Stimulated activated CD4-positive, alpha-beta T cell treated with anti-CD3 and anti-CD28 coated beads, Interleukin-4, amount 100 ng/mL, for 24 hours (primary cell): ENCODE measurements at regions not wholly inside any gene's neighbourhood (a gene's known extent, or its start where the extent isn't known, plus 50 kb on each side); places are given as distances from the start of the nearest gene placed in this dataset.

Experiments used
- DNase-seq: peaks from one replicate; pipeline ENCODE4 v3.0.0-alpha.2; 2020

DNA sequence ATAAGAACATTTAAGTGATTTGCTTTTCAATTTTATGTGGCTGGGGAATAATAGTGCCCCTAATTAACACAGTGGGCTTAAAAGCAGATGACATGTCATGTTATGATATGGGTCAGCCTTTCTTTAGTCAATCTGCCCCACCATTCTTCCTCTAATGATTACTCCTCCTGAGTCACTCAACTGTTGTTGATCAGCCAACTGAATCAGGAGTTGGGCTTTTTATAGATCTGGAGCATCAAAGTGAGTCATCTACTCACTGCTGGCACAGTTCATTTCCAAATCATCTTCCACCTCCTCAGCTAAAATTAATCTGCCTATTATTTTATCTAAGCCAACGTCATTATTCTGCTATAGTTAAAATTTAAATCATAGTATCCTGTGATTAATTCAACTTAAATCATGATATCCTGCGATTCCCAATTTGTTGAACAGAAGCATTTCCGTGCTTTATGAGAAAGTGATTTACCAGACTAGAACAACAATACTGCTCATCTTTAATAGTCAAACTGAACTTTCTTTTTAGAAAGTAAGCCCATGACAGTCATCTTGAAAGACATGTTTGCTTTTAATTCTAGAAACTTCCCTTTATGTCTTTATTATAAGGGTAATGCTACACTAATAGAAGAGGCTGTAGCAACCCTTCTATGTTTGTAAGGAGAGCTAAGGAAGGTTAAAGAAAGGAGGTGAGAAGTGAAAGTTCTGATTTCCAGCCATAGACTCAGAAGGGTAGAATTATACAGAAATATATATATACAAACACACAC is 551.4 kb downstream of the TBC1D4 start:
- DNase-seq = no peak

DNA sequence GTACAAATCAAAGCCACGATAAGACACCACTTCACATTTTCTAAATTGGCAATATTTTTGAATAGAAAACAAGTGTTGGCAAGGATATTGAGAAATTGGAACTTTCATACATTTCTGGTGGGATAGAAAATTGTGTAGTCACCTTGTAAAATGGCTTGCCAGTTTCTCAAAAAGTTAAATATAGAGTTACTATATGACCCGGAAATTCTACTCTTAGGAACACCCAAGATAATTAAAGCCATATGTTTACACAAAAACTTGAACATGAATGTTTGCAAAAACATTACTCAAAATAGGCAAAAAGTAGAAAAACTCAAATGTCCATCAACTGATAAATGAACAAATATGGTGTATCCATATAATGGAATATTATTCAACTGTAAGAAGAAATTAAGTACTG is 552.5 kb downstream of the TBC1D4 start:
- no peak for DNase-seq

DNA sequence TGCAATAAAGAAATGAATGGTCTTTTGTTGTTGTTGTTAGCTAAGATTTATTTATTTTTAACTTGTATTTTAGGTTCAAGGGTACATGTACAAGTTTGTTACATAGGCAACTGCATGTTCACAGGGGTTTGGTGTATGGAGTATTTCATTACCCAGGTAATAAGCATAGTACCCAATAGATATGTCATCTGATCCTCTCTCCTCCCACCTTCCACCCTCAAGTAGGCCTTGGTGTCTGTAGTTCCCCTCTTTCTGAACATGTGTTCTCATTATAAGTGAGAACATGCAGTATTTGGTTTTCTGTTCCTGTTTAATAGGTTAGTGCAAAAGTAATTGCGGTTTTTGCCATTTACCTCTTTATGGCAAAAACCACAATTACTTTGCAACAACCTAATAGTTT is 554.1 kb downstream of the TBC1D4 start:
- no peak for DNase-seq

DNA sequence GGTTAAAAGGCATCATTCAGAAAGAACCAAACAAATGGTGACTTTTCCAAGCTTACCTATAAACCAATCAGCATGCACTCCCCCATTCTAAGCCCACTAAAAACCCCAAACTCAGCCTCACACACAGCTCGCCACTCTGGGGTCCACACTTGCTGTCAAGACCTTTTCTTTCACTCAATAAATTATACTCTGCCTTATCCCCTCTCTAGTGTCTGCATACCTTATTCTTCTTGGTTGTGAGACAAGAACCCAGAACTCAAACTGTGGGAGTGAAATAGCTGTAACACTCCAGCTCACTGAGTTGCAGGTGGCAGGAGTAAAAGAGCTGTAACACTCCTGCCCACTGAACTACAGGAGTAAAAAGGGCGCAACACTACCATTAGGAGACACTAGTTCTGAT is 559.0 kb downstream of the TBC1D4 start:
- no peak for DNase-seq

DNA sequence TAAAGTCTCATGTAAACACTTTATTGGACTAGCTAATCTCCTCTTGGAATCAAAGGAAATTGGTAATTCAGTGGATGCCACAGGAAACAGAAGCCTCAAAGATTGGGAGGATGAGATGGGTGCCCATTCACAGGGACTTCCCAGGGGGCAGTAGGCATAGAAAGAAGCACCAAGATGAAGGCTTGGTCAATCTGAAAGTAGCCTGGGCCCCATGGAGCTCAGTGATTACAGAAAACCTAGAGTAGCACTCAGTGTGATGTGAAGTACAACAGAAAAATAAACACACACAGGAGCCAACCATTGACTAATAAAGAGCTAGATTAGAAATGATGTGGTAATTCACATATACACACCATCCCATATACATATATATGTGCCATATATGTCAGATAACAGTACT is 560.6 kb downstream of the TBC1D4 start:
- no peak for DNase-seq

DNA sequence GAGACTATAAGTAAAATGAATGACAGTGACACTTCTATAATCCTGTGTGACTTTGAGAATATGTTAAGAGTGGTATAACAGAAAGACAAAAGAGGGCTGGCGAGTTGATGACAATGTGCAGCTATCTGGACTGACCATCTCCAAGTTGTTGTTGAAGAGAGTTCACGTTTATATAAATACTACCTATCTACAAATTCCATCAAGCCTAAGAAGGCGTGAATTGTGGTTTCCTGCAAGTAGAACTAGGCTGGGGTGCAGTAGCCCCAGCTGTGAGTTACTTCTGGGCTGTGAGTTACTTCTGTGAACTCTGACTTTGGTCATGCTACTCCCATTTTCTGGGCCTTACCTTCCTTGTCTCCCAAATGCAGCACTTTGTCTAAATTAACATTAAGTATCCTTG is 561.0 kb downstream of the TBC1D4 start:
- DNase-seq = no peak

DNA sequence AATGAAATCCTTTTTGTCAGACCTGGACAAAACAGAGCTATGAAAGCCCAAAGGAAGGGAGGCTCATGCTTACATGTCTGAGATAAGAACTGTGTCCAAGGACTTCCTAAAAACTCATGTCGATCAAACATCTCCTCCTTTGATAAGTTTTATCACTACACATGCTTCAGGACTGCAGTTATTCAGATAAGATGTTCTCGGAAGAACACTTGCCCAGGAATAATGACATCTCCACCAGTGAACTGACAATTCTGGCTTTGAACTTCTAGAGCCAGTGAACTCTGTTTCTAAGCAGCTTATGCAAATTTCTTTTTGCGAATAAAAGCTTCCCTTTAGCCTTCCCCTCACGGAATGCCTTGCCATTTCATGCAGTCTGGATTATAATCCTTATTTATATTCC is 561.6 kb downstream of the TBC1D4 start:
- DNase-seq = no peak

DNA sequence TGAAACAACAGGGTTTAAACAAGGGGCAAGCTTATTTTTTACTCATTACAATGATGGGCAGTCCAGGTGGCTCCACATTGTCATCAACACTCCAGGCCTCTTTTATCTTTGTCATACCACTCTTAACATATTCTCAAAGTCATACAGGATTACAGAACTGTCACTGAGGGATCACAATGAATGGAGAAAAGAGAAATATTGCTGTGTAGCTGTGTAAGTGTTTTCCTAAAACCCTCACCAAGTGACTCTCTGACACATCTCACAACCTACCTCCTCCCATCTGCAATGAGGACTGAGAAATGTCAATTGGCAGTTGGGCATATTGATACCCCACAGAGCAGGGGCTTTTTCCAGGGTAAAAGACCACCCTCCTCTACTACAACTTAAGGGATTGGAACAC is 562.1 kb downstream of the TBC1D4 start:
- DNase-seq = no peak

DNA sequence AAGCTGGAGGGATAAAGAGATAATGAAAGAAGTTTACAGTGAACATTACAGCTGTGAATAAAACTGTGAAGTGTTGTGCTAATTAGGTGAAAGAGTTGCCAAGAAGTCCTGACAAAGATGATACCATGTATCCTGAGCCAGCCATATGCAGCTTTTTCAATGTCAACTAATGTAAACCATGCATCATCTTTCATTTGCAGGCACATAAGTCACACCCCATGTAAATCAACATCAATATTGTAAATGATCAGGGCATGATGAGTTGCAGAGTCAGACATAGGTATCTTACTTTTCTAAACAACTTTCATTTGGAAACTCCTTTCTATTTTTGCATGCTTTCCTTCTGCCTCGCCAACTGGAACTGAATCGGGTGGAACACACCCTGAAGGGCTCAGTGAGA is 569.1 kb downstream of the TBC1D4 start:
- DNase-seq = no peak

DNA sequence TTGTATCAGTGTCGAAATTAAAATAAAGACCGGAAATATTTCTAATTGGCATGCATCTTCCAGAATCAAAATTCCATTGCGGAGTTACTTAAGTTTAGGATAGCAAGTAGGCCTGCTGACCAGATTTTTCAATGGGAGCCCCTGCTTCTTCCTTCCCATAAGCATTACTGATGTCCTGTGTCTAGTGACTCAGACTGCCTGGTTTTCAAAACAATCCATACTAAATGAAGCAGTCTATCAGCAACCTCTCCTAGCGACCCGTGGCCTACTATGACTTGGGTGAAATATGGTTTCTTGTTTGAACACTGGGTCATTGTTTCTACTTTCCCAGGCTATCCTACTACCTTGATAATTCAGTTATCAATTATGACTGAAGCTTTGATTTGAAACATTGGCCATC is 571.6 kb downstream of the TBC1D4 start:
- no peak for DNase-seq

DNA sequence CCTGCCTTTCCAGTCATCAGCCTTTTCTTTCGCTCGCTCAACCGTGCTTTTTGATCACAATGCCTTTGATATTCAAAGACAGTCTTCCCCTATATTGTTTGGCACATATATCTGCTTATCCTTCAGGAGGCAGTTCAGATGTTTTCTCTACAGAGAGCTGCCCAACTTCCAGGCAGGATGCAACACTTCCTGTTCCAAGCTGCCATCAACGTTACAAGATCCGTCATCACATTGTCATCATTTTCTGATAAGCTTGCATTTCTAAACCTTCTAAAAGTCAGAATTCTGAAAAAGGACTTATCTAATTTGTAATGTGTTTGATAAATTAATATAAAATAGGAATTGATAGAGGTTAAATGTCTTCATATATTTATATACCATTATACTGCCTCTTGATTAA is 574.2 kb downstream of the TBC1D4 start:
- DNase-seq = no peak

DNA sequence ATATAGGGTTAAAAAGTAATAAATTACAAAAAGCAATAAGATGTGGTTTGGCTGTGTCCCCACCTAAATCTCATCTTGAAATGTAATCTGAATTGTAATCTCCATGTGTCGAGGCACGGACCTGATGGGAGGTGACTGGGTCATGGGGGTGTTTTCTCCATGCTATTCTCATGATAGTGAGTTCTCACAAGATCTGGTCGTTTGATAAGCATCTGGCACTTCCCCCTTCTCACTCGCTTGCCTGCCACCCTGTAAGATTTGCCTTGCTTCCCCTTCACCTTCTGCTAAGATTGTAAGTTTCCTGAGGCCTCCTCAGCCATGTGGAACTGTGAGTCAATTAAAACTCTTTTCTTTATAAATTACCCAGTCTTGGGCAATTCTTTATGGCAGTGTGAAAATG is 577.4 kb downstream of the TBC1D4 start:
- DNase-seq = no peak

DNA sequence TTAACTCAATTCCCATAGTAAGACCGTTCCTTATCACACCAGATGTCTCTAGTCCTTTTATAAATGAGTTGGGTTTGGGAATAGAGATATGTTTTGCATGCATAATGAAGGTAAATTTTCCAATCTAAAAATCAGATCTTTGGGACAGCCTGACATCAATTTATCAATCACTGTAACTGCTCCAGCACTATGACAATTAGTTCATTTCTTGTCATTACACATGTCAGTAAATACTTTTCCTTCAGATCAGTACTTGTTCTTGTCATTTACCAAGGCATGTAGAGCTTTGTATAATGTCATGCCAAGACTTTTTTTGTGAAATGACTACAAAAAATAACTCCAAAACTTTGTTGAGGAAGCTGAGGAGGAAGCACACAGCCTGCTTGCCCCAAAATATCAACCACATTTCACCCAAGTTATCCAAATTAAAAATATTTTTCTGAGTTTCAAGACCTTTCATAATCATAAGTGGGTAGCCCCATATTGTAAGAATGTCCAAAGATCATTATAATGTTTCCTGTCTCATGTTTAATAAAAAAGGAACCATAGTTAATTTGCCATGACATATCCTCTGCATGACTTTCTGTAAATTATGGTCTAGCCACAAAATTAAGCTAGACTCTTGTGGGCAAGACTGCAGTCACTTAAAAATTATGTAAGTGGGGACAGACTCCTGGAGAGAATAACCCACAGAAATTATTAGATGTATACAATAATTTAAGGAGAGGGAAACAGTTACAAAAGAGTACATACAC is 586.8 kb downstream of the TBC1D4 start:
- DNase-seq = no peak

DNA sequence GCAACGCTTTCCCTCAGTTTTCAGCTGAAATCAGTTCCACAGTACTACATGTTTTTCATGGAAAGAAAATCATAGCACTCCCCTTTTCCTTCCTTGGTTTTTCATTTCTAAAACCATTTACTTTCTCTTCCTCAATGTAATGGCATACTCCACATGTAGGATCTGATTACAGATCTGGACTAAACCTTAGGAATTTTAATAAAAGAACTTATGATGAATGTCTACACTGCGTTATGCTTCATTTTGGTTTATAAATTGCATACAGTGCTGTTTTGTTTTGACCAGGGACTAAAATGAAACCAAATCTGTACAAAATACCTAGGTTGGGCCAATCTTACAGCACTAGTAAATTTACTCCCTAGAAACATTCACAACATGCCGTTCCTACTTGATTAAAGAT is 589.9 kb downstream of the TBC1D4 start:
- DNase-seq = no peak

DNA sequence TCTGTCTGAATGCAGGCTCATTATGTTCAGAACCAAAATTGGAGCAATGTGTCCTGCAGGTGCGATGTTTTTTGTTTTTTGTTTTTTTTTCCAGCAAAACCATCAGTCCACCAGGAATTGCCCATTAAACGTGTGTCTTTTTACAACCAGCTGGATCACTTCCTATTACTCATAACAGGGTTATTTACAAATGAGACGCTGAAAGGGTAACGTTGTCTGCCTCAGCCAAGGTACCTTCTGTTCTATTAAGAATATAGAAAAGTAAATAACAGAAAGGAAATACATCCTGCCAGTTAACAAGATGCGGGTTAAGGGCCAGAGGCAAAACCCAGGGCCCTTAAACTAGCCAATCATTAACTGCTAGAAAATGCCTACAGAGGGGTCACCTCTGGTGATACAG is 590.4 kb downstream of the TBC1D4 start:
- no peak for DNase-seq

DNA sequence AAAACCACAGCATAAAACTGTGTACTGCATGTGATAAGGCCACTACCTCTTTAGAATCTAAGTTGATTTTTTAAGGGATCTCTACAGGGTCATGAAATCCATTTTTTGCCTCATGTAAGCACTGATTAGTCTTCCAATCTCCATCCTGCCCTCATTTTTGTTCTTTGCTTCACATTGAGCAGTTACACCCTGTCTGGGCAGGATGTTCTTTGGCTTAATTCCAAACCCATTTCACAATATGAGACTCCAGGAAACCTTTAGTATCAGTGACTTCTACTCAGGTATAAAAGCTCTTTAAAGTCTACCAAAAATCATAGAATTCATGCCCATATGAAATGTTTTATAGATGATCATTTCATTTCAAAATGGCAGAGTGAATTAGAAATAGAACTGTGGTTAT is 592.6 kb downstream of the TBC1D4 start:
- no peak for DNase-seq

DNA sequence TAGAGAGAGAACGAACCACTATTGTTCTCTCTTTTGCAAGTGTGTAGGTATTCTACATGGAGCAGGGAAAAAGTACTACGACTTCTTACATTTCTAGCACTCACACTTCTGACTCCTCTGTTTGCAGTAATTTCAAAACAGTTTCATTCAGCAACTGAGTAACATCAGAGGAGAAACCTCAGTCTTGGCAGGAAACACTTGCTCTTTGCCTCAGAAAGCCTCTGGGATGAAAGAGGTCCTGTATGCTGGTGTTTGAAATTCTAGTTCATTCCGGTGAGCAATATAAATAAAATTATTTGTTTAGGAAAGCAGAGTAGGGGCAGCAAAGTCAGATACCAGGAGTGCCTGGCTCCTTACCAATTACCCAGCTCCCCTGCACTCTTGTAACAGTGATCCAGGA is 595.5 kb downstream of the TBC1D4 start:
- no peak for DNase-seq

DNA sequence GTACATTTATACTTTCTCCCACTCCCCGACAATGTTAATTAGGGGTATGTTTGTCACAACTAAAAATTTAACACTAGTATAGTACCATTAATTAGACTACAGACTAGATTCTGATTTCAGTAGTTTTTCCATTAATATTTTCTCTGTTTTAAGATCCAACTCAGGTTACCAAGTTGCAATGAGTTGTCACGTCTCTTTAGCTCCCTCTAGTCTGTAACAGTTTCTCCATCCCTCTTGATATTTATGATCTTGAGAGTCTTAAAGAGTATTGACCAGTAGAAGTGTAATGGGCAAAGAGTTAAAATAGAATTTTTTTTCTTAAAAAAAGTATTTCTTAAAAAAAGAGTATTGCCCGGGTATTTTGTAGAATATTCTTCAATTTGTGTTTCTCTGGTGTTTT is 598.1 kb downstream of the TBC1D4 start:
- DNase-seq = no peak

DNA sequence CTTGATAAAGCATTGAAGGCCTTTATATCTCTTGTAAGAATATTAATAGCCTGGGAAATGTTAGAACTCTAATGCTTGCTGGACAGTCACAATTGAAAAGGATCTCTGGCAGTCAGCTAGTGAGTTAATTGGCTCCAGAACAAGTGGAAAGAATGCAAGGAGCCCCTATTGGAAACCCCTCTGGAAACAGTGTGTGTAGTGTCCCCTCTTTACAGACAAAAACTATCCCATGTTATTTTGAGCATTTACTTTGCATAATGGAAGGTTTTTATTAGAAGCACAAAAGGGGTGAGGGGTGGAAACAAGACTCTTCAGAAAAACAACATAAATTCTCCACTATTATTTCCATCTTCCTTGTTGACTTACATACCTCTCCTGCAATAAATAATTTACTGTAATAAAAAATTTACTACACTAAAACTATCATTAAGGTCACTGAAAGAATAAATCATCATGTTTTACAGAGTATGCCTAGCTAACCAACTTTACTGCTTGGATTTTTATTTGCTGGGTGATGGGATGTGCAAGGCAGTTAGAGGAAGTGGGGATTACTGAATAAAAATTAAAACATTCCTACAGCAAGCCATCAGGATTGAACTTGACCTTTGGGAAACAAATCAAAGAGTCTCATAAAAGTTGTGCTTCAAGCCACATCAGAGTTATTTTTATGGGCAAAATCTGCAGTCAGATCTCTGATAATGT is 610.4 kb downstream of the TBC1D4 start:
- no peak for DNase-seq

DNA sequence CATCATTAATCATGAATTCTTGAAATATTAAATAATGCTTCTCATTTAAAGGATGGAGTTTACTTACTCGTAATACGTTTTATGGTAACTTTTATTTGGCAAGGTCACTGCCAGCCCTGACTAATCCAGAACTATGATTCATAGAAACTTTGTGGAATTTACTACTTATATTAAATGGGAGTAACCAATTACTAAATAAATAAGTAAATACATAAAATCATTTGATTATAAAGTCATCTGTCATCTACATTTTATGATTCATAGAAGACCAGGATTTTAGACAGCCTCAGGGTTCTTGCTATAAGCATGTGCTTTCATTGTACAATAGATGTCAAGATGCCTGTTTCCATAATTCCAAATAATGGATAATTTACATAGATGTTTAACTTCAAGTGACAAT is 611.1 kb downstream of the TBC1D4 start:
- no peak for DNase-seq

DNA sequence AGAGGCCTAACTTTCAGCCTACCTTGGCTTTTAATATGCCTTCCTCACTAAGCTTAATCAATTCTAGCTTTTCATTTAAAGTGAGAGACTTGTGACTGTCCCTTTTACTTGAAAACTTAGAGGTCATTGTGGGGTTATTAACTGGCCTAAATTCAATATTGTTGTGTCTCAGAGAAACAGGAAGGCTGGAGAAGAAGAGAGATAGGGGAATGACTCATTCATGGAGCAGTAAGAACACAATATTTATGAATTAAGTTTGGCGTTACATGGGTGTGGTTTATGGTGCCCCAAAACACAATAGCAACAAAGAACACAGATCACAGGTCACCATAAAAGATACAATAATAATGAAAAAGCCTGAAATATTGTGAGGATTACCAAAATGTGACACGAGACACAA is 612.1 kb downstream of the TBC1D4 start:
- DNase-seq = no peak

DNA sequence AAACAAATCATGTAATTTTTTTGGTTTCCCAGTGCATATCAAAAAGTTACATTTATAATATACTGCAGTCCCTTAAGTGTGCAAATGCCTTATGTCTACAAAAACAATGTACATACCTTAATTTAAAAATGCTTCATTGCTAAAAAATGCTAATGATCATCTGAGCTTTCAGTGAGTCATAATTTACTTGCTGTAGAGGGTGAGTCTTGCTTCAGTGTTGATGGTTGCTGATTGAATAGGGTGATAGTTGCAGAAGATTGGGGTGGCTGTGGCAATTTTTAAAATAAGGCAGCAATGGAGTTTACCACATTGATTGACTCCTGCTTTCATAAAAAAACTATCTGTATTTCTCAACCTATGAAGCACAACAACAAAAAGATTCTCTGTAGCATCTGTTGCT is 613.9 kb downstream of the TBC1D4 start:
- DNase-seq = no peak

DNA sequence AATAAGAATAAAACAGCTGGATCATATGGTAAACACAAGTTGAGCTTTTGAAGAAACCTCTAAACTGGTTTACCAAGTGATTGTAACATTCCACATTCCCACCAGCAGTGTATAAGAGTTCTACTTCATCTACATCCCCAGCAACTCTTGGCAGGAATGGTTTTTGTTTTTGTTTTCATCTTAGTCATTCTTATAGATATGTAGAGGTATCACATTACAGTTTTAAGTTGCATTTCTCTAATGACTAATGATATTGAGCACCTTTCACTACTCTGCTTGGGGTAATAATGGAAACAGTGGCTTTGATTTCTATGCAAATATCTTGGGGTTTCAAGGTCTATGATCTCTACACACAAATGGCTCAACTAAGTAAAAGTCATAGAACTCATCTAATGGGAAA is 614.5 kb downstream of the TBC1D4 start:
- DNase-seq = no peak

DNA sequence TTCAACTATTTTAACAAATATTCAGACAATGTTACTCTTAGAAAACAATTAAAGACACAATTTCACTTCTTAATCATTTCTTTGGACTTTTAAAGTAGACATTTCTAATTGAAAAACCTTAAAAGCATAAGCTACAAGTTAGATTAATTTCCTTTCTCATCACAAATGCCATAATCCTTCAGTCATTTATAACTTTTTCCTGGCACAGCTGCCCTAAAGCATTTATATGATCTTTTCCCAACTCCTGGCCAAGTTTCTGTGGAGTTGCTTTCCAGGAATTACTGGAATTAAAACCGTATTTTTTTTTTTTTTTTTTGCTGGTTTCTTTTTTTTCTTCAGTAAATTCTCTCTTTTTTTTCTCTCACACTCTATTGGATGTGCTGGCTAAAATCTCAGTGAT is 615.9 kb downstream of the TBC1D4 start:
- no peak for DNase-seq
